Osteoblast (primary cell): ENCODE measurements at regions not wholly inside any gene's neighbourhood (a gene's known extent, or its start where the extent isn't known, plus 50 kb on each side); places are given as distances from the start of the nearest gene placed in this dataset.

Source experiments
- DNase-seq: peaks from one replicate; pipeline ENCODE4 v3.0.0; 2011; ENCODE audit warnings: low spot score, mixed read lengths; ENCODE audit not compliant: insufficient read length; ENCODE audit errors: missing footprints
- H2AFZ ChIP-seq: 2 replicates; pipeline ENCODE4 v1.6.0; 2011; ENCODE audit warnings: mild to moderate bottlenecking, low read length
- H3K27ac ChIP-seq: 2 replicates; pipeline ENCODE4 v1.5.1; 2011; ENCODE audit warnings: mild to moderate bottlenecking, low read depth, low read length, moderate library complexity
- H3K27me3 ChIP-seq: 2 replicates; pipeline ENCODE4 v1.6.0; 2012; ENCODE audit warnings: mild to moderate bottlenecking, control low read depth, inconsistent platforms, low read length, moderate library complexity; ENCODE audit not compliant: insufficient read depth
- H3K36me3 ChIP-seq: 2 replicates; pipeline ENCODE4 v1.5.1; 2011; ENCODE audit warnings: mild to moderate bottlenecking, low read length, control low read depth, moderate library complexity; ENCODE audit not compliant: insufficient read depth
- H3K4me1 ChIP-seq: 2 replicates; pipeline ENCODE4 v1.5.1; 2011; ENCODE audit warnings: mild to moderate bottlenecking, low read length, control low read depth, moderate library complexity; ENCODE audit not compliant: insufficient read depth
- H3K4me2 ChIP-seq: 2 replicates; pipeline ENCODE4 v1.6.0; 2011; ENCODE audit warnings: mild to moderate bottlenecking, low read length; ENCODE audit not compliant: insufficient read depth
- H3K4me3 ChIP-seq: fragments of 200-600 bp; sonication (generic); 3 replicates; pipeline ENCODE4 v1.5.1; 2012; ENCODE audit warnings: mild to moderate bottlenecking, low read length, inconsistent platforms; ENCODE audit not compliant: insufficient read depth
- H3K79me2 ChIP-seq: 2 replicates; pipeline ENCODE4 v1.6.0; 2012; ENCODE audit warnings: mild to moderate bottlenecking, low read length, control low read depth, inconsistent platforms; ENCODE audit not compliant: insufficient read depth
- H3K9me3 ChIP-seq: 2 replicates; pipeline ENCODE4 v1.5.1; 2011; ENCODE audit warnings: low read depth, low read length, control low read depth
- H4K20me1 ChIP-seq: 2 replicates; pipeline ENCODE4 v1.6.0; 2012; ENCODE audit warnings: mild to moderate bottlenecking, low read length, control low read depth; ENCODE audit not compliant: insufficient read depth
- CTCF ChIP-seq: IDR thresholded peaks from 2 replicates; pipeline ENCODE4 v1.5.1; 2011; ENCODE audit warnings: mild to moderate bottlenecking, low read depth, low read length, moderate library complexity; ENCODE audit errors: extremely low read depth

- Histone ChIP-seq H3K27ac (no peak overlapping the region), H4K20me1 (no peaks in the 10 kb centered on the region), H3K4me2 (no peak overlapping the region), H3K36me3 (no peaks in the 10 kb centered on the region), H3K4me3 (no peak overlapping the region), H3K27me3 (peaks cover 2% of the 10 kb centered on the region), H3K79me2 (no peaks in the 10 kb centered on the region), H2AFZ (no peak overlapping the region), H3K4me1 (no peaks in the 10 kb centered on the region), H3K9me3 (no peaks in the 10 kb centered on the region)
- no peak for TF ChIP-seq CTCF
- DNase-seq, result no peak
Observed at GRCh38 chr2:57711991-57712390, 334.6 kb upstream of the VRK2 start.

GRCh38 chr2:57720728-57721627, 325.6 kb upstream of the VRK2 start:
- Histone ChIP-seq H3K36me3 (no peaks in the 10 kb centered on the region), H3K9me3 (no peaks in the 10 kb centered on the region), H3K4me2 (peak overlapping the region; percentile 74), H3K79me2 (no peaks in the 10 kb centered on the region), H3K4me3 (peak overlapping the region; percentile 42), H2AFZ (peak overlapping the region; percentile 74), H3K27me3 (no peaks in the 10 kb centered on the region), H4K20me1 (no peaks in the 10 kb centered on the region), H3K4me1 (peaks cover 7% of the 10 kb centered on the region), H3K27ac (peak overlapping the region; percentile 22)
- DNase-seq, result peak; percentile 67
- TF ChIP-seq CTCF, result peak; percentile 72

- H3K4me1 ChIP-seq, result peaks cover 7% of the 10 kb centered on the region
- no peak for TF ChIP-seq CTCF
- H2AFZ ChIP-seq, result no peak overlapping the region
Observed at GRCh38 chr2:57725337-57725947, 321.2 kb upstream of the VRK2 start.

GRCh38 chr2:57726294-57726693, 320.3 kb upstream of the VRK2 start:
- H2AFZ ChIP-seq, result no peak overlapping the region
- no peaks in the 10 kb centered on the region for H4K20me1 ChIP-seq
- no peaks in the 10 kb centered on the region for H3K36me3 ChIP-seq
- H3K4me2 ChIP-seq, result no peak overlapping the region
- no peak for TF ChIP-seq CTCF
- no peak overlapping the region for H3K27ac ChIP-seq
- H3K4me3 ChIP-seq, result no peak overlapping the region
- DNase-seq, result no peak
- no peaks in the 10 kb centered on the region for H3K79me2 ChIP-seq
- peaks cover 3% of the 10 kb centered on the region for H3K4me1 ChIP-seq
- H3K27me3 ChIP-seq, result no peaks in the 10 kb centered on the region
- H3K9me3 ChIP-seq, result no peaks in the 10 kb centered on the region

More at GRCh38 chr2:57725337-57725947, 321.2 kb upstream of the VRK2 start:
- no peaks in the 10 kb centered on the region for H3K9me3 ChIP-seq
- no peaks in the 10 kb centered on the region for H3K79me2 ChIP-seq
- H4K20me1 ChIP-seq, result no peaks in the 10 kb centered on the region
- H3K4me2 ChIP-seq, result no peak overlapping the region
- H3K36me3 ChIP-seq, result no peaks in the 10 kb centered on the region
- H3K27me3 ChIP-seq, result no peaks in the 10 kb centered on the region
- no peak overlapping the region for H3K27ac ChIP-seq
- no peak overlapping the region for H3K4me3 ChIP-seq
- peak; percentile 1 for DNase-seq
